ENCODE measurements at regions not wholly inside any gene's neighbourhood (a gene's known extent, or its start where the extent isn't known, plus 50 kb on each side); places are given as distances from the start of the nearest gene placed in this dataset.

- no peak for TF ChIP-seq CTCF (IDR thresholded peaks at IDR 0.05)
- TF ChIP-seq POLR2A (IDR thresholded peaks at IDR 0.05), result no peak
- no peak for TF ChIP-seq POLR2AphosphoS5 (IDR thresholded peaks at IDR 0.05)
- no peak for TF ChIP-seq EP300 (IDR thresholded peaks at IDR 0.05)
Measured at GRCh38 chr12:123050913-123051312, 70.4 kb downstream of the ARL6IP4 start.

Data from upper lobe of left lung (tissue), 4 donors.